CD8-positive, alpha-beta memory T cell (primary cell): ENCODE measurements at regions not wholly inside any gene's neighbourhood (a gene's known extent, or its start where the extent isn't known, plus 50 kb on each side); places are given as distances from the start of the nearest gene placed in this dataset.

Source experiments
- CTCF ChIA-PET: fragments of 350-600 bp; sonication (Branson Sonifier 250); formaldehyde crosslinking; loops from one replicate; lab custom pipeline; 2021; ENCODE audit warnings: antibody characterized with exemption; lab: Charles Lee
- POLR2A ChIA-PET: fragments of 350-600 bp; sonication (Branson Sonifier 250); formaldehyde crosslinking; loops from one replicate; lab custom pipeline; 2021; ENCODE audit warnings: antibody characterized with exemption; lab: Charles Lee
- DNase-seq, 5 donors: peaks; one replicate each; pipeline versions ENCODE4 v3.0.0 to v3.0.0-alpha.2; 2020 to 2022; ENCODE audit warnings: mixed read lengths in 1 of 5
- H3K27ac ChIP-seq: one replicate; pipeline ENCODE4 v1.7.0; 2013; ENCODE audit warnings: low read depth, mild to moderate bottlenecking, low read length, moderate library complexity
- H3K27me3 ChIP-seq: 2 replicates; pipeline ENCODE4 v1.7.0; 2013; ENCODE audit warnings: low read length, mild to moderate bottlenecking; ENCODE audit not compliant: insufficient read depth, poor library complexity, severe bottlenecking
- H3K36me3 ChIP-seq: 2 replicates; pipeline ENCODE4 v1.7.0; 2013; ENCODE audit warnings: mild to moderate bottlenecking, low read length, moderate library complexity; ENCODE audit not compliant: insufficient read depth
- H3K4me1 ChIP-seq: 2 replicates; pipeline ENCODE4 v1.7.0; 2013; ENCODE audit warnings: mild to moderate bottlenecking, low read length, moderate library complexity; ENCODE audit not compliant: insufficient read depth
- H3K4me3 ChIP-seq: 2 replicates; pipeline ENCODE4 v1.7.0; 2013; ENCODE audit warnings: mild to moderate bottlenecking, low read length
- H3K9me3 ChIP-seq: 2 replicates; pipeline ENCODE4 v1.7.0; 2013; ENCODE audit warnings: mild to moderate bottlenecking, low read length
- H3K27ac Mint-ChIP-seq, 8 donors: one replicate each; pipeline ENCODE4 v1.8.0; 2020 to 2021; ENCODE audit warnings: mixed read lengths in 8 of 8, mild to moderate bottlenecking in 6 of 8, inconsistent platforms in 3 of 8, moderate library complexity in 3 of 8
- H3K27me3 Mint-ChIP-seq, 2 donors: one replicate each; pipeline ENCODE4 v1.8.0; 2020 to 2021; ENCODE audit warnings: mixed read lengths in 2 of 2, mild to moderate bottlenecking in 1 of 2, moderate library complexity in 1 of 2
- H3K36me3 Mint-ChIP-seq, 3 donors: one replicate each; pipeline ENCODE4 v1.8.0; 2020 to 2021; ENCODE audit warnings: mixed read lengths in 3 of 3, inconsistent platforms in 1 of 3, mild to moderate bottlenecking in 1 of 3
- H3K4me1 Mint-ChIP-seq, 3 donors: one replicate each; pipeline ENCODE4 v1.8.0; 2020 to 2021; ENCODE audit warnings: mixed read lengths in 3 of 3, inconsistent platforms in 1 of 3, mild to moderate bottlenecking in 1 of 3
- H3K4me3 Mint-ChIP-seq, 7 donors: one replicate each; pipeline ENCODE4 v1.8.0; 2020 to 2021; ENCODE audit warnings: mixed read lengths in 7 of 7, mild to moderate bottlenecking in 6 of 7, moderate library complexity in 4 of 7, inconsistent platforms in 2 of 7
- H3K9me3 Mint-ChIP-seq, 5 donors: one replicate each; pipeline ENCODE4 v1.8.0; 2020 to 2022; ENCODE audit warnings: mixed read lengths in 5 of 5, mild to moderate bottlenecking in 3 of 5, moderate library complexity in 2 of 5, inconsistent platforms in 1 of 5

GRCh38 chr1:37238364-37239224 lies 204.3 kb upstream of the GRIK3 start:
- Mint-ChIP-seq H3K27ac (no peak overlapping the region), H3K4me1 (no peaks in the 10 kb centered on the region), H3K36me3 (no peaks in the 10 kb centered on the region), H3K9me3 (peaks cover 0 to 2% (median 0%) of the 10 kb centered on the region in 5 donors), H3K4me3 (no peak overlapping the region), H3K27me3 (peaks cover 15 to 52% of the 10 kb centered on the region in 2 donors)
- POLR2A ChIA-PET, result no interaction called here
- no peak for DNase-seq
- Histone ChIP-seq H3K4me3 (no peak overlapping the region), H3K4me1 (no peaks in the 10 kb centered on the region), H3K27ac (no peak overlapping the region), H3K9me3 (no peaks in the 10 kb centered on the region), H3K27me3 (no peaks in the 10 kb centered on the region), H3K36me3 (no peaks in the 10 kb centered on the region)
- CTCF ChIA-PET, result no interaction called here

GRCh38 chr1:37239225-37239740 lies 205.0 kb upstream of the GRIK3 start:
- H3K4me3 ChIP-seq, result no peak overlapping the region
- H3K36me3 Mint-ChIP-seq, result no peaks in the 10 kb centered on the region
- H3K36me3 ChIP-seq, result no peaks in the 10 kb centered on the region
- peaks cover 0 to 2% (median 0%) of the 10 kb centered on the region in 5 donors for H3K9me3 Mint-ChIP-seq
- CTCF ChIA-PET, result no interaction called here
- H3K4me1 ChIP-seq, result no peaks in the 10 kb centered on the region
- no peak overlapping the region for H3K4me3 Mint-ChIP-seq
- H3K4me1 Mint-ChIP-seq, result no peaks in the 10 kb centered on the region
- H3K27ac ChIP-seq, result no peak overlapping the region
- peaks cover 15 to 47% of the 10 kb centered on the region in 2 donors for H3K27me3 Mint-ChIP-seq
- no peaks in the 10 kb centered on the region for H3K9me3 ChIP-seq
- no peak for DNase-seq
- POLR2A ChIA-PET, result no interaction called here
- H3K27ac Mint-ChIP-seq, result no peak overlapping the region
- H3K27me3 ChIP-seq, result no peaks in the 10 kb centered on the region

- Histone ChIP-seq H3K9me3 (no peaks in the 10 kb centered on the region), H3K27ac (no peak overlapping the region), H3K27me3 (no peaks in the 10 kb centered on the region), H3K4me3 (no peak overlapping the region), H3K4me1 (no peaks in the 10 kb centered on the region), H3K36me3 (no peaks in the 10 kb centered on the region)
- Mint-ChIP-seq H3K9me3 (no peaks in the 10 kb centered on the region), H3K27ac (no peak overlapping the region), H3K4me3 (no peak overlapping the region), H3K4me1 (no peaks in the 10 kb centered on the region), H3K27me3 (peaks cover 11 to 40% of the 10 kb centered on the region in 2 donors), H3K36me3 (no peaks in the 10 kb centered on the region)
- POLR2A ChIA-PET, result no interaction called here
- CTCF ChIA-PET, result no interaction called here
- no peak for DNase-seq
These were observed 206.6 kb upstream of the GRIK3 start for GRCh38 chr1:37240897-37241296.

GRCh38 chr1:37242501-37242900 lies 208.2 kb upstream of the GRIK3 start:
- Histone ChIP-seq H3K4me3 (no peak overlapping the region), H3K27ac (no peak overlapping the region), H3K36me3 (no peaks in the 10 kb centered on the region), H3K27me3 (no peaks in the 10 kb centered on the region), H3K4me1 (no peaks in the 10 kb centered on the region), H3K9me3 (no peaks in the 10 kb centered on the region)
- Mint-ChIP-seq H3K9me3 (peaks cover 0 to 2% (median 0%) of the 10 kb centered on the region in 5 donors), H3K4me1 (no peaks in the 10 kb centered on the region), H3K27ac (no peak overlapping the region), H3K27me3 (peaks cover 18 to 44% of the 10 kb centered on the region in 2 donors), H3K36me3 (no peaks in the 10 kb centered on the region), H3K4me3 (no peak overlapping the region)
- CTCF ChIA-PET, result no interaction called here
- POLR2A ChIA-PET, result no interaction called here
- no peak for DNase-seq

- ChIA-PET POLR2A (no interaction called here), CTCF (no interaction called here)
- Histone ChIP-seq H3K36me3 (no peaks in the 10 kb centered on the region), H3K9me3 (no peaks in the 10 kb centered on the region), H3K27me3 (no peaks in the 10 kb centered on the region), H3K4me1 (no peaks in the 10 kb centered on the region), H3K4me3 (no peak overlapping the region), H3K27ac (no peak overlapping the region)
- Mint-ChIP-seq H3K4me3 (no peak overlapping the region), H3K27ac (no peak overlapping the region), H3K27me3 (peaks cover 21 to 47% of the 10 kb centered on the region in 2 donors), H3K4me1 (no peaks in the 10 kb centered on the region), H3K9me3 (peaks cover 0 to 2% (median 0%) of the 10 kb centered on the region in 5 donors), H3K36me3 (no peaks in the 10 kb centered on the region)
- no peak for DNase-seq
These were observed 209.2 kb upstream of the GRIK3 start for GRCh38 chr1:37243368-37244082.

- Mint-ChIP-seq H3K27me3 (peaks cover 19 to 47% of the 10 kb centered on the region in 2 donors), H3K27ac (no peak overlapping the region), H3K9me3 (peaks cover 0 to 2% (median 0%) of the 10 kb centered on the region in 5 donors), H3K36me3 (no peaks in the 10 kb centered on the region), H3K4me1 (no peaks in the 10 kb centered on the region), H3K4me3 (no peak overlapping the region)
- H3K4me3 ChIP-seq, result no peak overlapping the region
- DNase-seq, result no peak
- H3K27ac ChIP-seq, result no peak overlapping the region
- H3K27me3 ChIP-seq, result no peaks in the 10 kb centered on the region
- H3K36me3 ChIP-seq, result no peaks in the 10 kb centered on the region
- ChIA-PET POLR2A (no interaction called here), CTCF (no interaction called here)
- H3K9me3 ChIP-seq, result no peaks in the 10 kb centered on the region
- H3K4me1 ChIP-seq, result no peaks in the 10 kb centered on the region
These were observed 209.8 kb upstream of the GRIK3 start for GRCh38 chr1:37244083-37244480.

- H3K4me1 ChIP-seq, result no peaks in the 10 kb centered on the region
- ChIA-PET POLR2A (no interaction called here), CTCF (no interaction called here)
- Mint-ChIP-seq H3K27me3 (peaks cover 17 to 45% of the 10 kb centered on the region in 2 donors), H3K9me3 (peaks cover 0 to 2% (median 0%) of the 10 kb centered on the region in 5 donors), H3K4me3 (no peak overlapping the region), H3K27ac (no peak overlapping the region), H3K4me1 (no peaks in the 10 kb centered on the region), H3K36me3 (no peaks in the 10 kb centered on the region)
- DNase-seq, result no peak
- no peaks in the 10 kb centered on the region for H3K9me3 ChIP-seq
- H3K36me3 ChIP-seq, result no peaks in the 10 kb centered on the region
- no peak overlapping the region for H3K27ac ChIP-seq
- H3K27me3 ChIP-seq, result no peaks in the 10 kb centered on the region
- H3K4me3 ChIP-seq, result no peak overlapping the region
These were observed 210.5 kb upstream of the GRIK3 start for GRCh38 chr1:37244815-37245214.

GRCh38 chr1:37246631-37247030 lies 212.3 kb upstream of the GRIK3 start:
- no peak for DNase-seq
- Histone ChIP-seq H3K9me3 (no peaks in the 10 kb centered on the region), H3K4me1 (no peaks in the 10 kb centered on the region), H3K4me3 (no peak overlapping the region), H3K36me3 (no peaks in the 10 kb centered on the region), H3K27ac (no peak overlapping the region), H3K27me3 (no peaks in the 10 kb centered on the region)
- H3K4me3 Mint-ChIP-seq, result no peak overlapping the region
- H3K27ac Mint-ChIP-seq, result no peak overlapping the region
- H3K36me3 Mint-ChIP-seq, result no peaks in the 10 kb centered on the region
- H3K4me1 Mint-ChIP-seq, result no peaks in the 10 kb centered on the region
- POLR2A ChIA-PET, result no interaction called here
- H3K27me3 Mint-ChIP-seq, result peaks cover 18 to 52% of the 10 kb centered on the region in 2 donors
- H3K9me3 Mint-ChIP-seq, result peaks cover 0 to 2% (median 0%) of the 10 kb centered on the region in 5 donors
- CTCF ChIA-PET, result no interaction called here
